Rectal smooth muscle tissue (tissue), 1 donor: ENCODE measurements at regions not wholly inside any gene's neighbourhood (a gene's known extent, or its start where the extent isn't known, plus 50 kb on each side); places are given as distances from the start of the nearest gene placed in this dataset.
"Not testable (repeated sequence)": the region's sequence is repeated elsewhere in the genome, so short reads cannot be mapped to it uniquely, and the experiment has no call there.

Source experiments
- H3K27ac ChIP-seq: one replicate; pipeline ENCODE4 v1.7.0; 2013; ENCODE audit warnings: low read depth, low read length, inconsistent platforms
- H3K27me3 ChIP-seq: one replicate; pipeline ENCODE4 v1.7.0; 2013; ENCODE audit warnings: low read length; ENCODE audit not compliant: control insufficient read depth, insufficient read depth
- H3K36me3 ChIP-seq: one replicate; pipeline ENCODE4 v1.7.0; 2013; ENCODE audit warnings: low read length; ENCODE audit not compliant: control insufficient read depth, insufficient read depth
- H3K4me1 ChIP-seq: one replicate; pipeline ENCODE4 v1.7.0; 2013; ENCODE audit warnings: low read length; ENCODE audit not compliant: control insufficient read depth, insufficient read depth
- H3K4me3 ChIP-seq: one replicate; pipeline ENCODE4 v1.7.0; 2013; ENCODE audit warnings: low read length
- H3K9ac ChIP-seq: one replicate; pipeline ENCODE4 v1.7.0; 2013; ENCODE audit warnings: low read length

DNA sequence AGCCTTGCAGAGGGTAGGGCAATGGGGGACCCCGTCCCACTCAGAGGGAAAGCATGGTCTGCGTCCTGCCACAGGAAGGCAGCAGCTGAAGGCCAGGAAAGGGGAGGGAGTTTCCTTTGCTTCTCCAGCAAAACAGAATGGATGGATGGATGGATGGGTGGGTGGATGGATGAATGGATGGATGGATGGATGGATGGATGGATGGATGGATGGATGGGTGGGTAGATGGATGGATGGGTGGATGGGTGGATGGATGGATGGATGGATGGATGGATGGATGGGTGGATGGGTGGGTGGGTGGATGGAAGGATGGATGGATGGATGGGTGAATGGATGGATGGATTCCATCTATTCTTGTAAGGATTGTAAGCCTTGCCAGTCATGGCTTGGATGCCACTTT, 59.3 kb upstream of the TMPRSS2 start:
- not testable (repeated sequence) for H3K27me3 ChIP-seq, H3K4me1 ChIP-seq, H3K36me3 ChIP-seq, H3K9ac ChIP-seq, H3K27ac ChIP-seq, H3K4me3 ChIP-seq

GRCh38 chr21:41566500-41567014, 58.6 kb upstream of the TMPRSS2 start:
- Histone ChIP-seq H3K36me3 (no peaks in the 10 kb centered on the region), H3K27me3 (no peaks in the 10 kb centered on the region), H3K4me3 (no peak overlapping the region), H3K27ac (no peak overlapping the region), H3K4me1 (no peaks in the 10 kb centered on the region), H3K9ac (no peak overlapping the region)

GRCh38 chr21:41565550-41565949, 57.6 kb upstream of the TMPRSS2 start:
- Histone ChIP-seq H3K27me3 (no peaks in the 10 kb centered on the region), H3K9ac (no peak overlapping the region), H3K27ac (no peak overlapping the region), H3K36me3 (no peaks in the 10 kb centered on the region), H3K4me1 (no peaks in the 10 kb centered on the region), H3K4me3 (no peak overlapping the region)

GRCh38 chr21:41564871-41565274, 56.9 kb upstream of the TMPRSS2 start:
- no peak overlapping the region for H3K9ac ChIP-seq
- H3K27ac ChIP-seq = no peak overlapping the region
- H3K4me3 ChIP-seq = no peak overlapping the region
- no peaks in the 10 kb centered on the region for H3K36me3 ChIP-seq
- H3K4me1 ChIP-seq = no peaks in the 10 kb centered on the region
- H3K27me3 ChIP-seq = no peaks in the 10 kb centered on the region

- H3K4me1 ChIP-seq = no peaks in the 10 kb centered on the region
- no peak overlapping the region for H3K27ac ChIP-seq
- no peaks in the 10 kb centered on the region for H3K27me3 ChIP-seq
- H3K4me3 ChIP-seq = no peak overlapping the region
- no peaks in the 10 kb centered on the region for H3K36me3 ChIP-seq
- H3K9ac ChIP-seq = no peak overlapping the region
These were observed 54.4 kb upstream of the TMPRSS2 start for GRCh38 chr21:41562101-41563000.

DNA sequence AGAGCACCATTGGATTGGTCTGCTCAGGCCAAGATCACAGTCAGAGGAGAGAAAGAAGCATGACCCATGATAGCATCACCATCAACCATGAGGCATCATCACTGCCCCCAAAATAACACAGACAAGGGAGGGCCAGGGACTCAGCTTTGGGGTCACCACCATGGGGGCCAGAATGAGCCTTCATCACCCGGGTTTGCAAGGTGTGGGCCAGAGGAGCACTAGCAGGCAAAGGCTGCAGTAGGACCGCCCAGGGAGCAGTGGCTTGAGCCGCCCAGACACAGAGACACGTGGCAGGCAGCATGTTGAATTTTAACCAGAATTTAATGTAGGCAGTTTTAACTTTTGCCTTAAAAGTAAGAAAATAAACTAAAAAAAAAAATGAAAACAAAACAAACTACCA, 53.7 kb upstream of the TMPRSS2 start:
- no peaks in the 10 kb centered on the region for H3K27me3 ChIP-seq
- H3K4me3 ChIP-seq = no peak overlapping the region
- H3K4me1 ChIP-seq = no peaks in the 10 kb centered on the region
- H3K27ac ChIP-seq = no peak overlapping the region
- no peaks in the 10 kb centered on the region for H3K36me3 ChIP-seq
- no peak overlapping the region for H3K9ac ChIP-seq

DNA sequence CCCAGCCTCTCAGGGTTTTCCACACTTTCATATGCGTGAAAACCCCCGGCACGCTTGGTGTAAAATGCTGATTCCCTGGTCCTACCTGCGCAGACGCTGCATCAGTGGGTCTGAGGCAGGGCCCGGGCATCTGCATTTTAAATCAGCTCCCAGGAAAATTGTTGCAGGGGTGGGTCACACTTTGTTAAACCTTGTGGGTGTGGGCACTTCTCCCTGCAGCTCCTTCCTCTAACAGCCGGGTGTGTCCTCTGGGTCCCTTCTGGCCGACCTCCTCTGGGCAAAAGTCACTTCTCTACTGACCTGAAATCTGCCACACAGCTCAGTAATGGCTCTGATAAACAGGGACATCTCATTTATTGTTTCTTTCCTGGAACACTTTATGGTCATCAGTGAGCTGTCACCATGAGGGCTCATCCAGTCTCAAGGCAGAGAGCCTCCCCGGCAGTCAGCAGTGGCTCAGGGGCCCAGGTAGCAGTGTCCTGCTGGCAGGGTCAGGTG, 52.8 kb upstream of the TMPRSS2 start:
- H3K4me1 ChIP-seq = no peaks in the 10 kb centered on the region
- H3K27ac ChIP-seq = no peak overlapping the region
- H3K27me3 ChIP-seq = no peaks in the 10 kb centered on the region
- H3K4me3 ChIP-seq = no peak overlapping the region
- H3K36me3 ChIP-seq = no peaks in the 10 kb centered on the region
- no peak overlapping the region for H3K9ac ChIP-seq

- Histone ChIP-seq H3K27ac (no peak overlapping the region), H3K27me3 (no peaks in the 10 kb centered on the region), H3K36me3 (no peaks in the 10 kb centered on the region), H3K4me1 (no peaks in the 10 kb centered on the region), H3K9ac (no peak overlapping the region), H3K4me3 (no peak overlapping the region)
These were observed 52.0 kb upstream of the TMPRSS2 start for GRCh38 chr21:41559658-41560631.

- H3K27ac ChIP-seq = no peak overlapping the region
- H3K4me1 ChIP-seq = no peaks in the 10 kb centered on the region
- H3K36me3 ChIP-seq = no peaks in the 10 kb centered on the region
- no peak overlapping the region for H3K4me3 ChIP-seq
- H3K27me3 ChIP-seq = no peaks in the 10 kb centered on the region
- H3K9ac ChIP-seq = no peak overlapping the region
These were observed 50.9 kb upstream of the TMPRSS2 start for GRCh38 chr21:41558842-41559241.

GRCh38 chr21:41557884-41558283, 49.9 kb upstream of the TMPRSS2 start:
- Histone ChIP-seq H3K27me3 (no peaks in the 10 kb centered on the region), H3K36me3 (no peaks in the 10 kb centered on the region), H3K9ac (no peak overlapping the region), H3K4me1 (no peaks in the 10 kb centered on the region), H3K4me3 (no peak overlapping the region), H3K27ac (no peak overlapping the region)
